Trophoblast cell (in vitro differentiated cells and primary cell): ENCODE measurements at regions not wholly inside any gene's neighbourhood (a gene's known extent, or its start where the extent isn't known, plus 50 kb on each side); places are given as distances from the start of the nearest gene placed in this dataset.

Experiments
- DNase-seq, 2 donors: peaks; one replicate each; pipeline ENCODE4 v3.0.0-alpha.2; 2016
- H2AFZ ChIP-seq: 2 replicates; pipeline ENCODE4 v1.6.1; 2013; ENCODE audit warnings: low read length, moderate library complexity, mild to moderate bottlenecking; ENCODE audit not compliant: insufficient read depth, poor library complexity
- H2AK5ac ChIP-seq: 2 replicates; pipeline ENCODE4 v1.6.1; 2013; ENCODE audit warnings: mild to moderate bottlenecking, low read length
- H2BK120ac ChIP-seq: 2 replicates; pipeline ENCODE4 v1.6.1; 2013; ENCODE audit warnings: low read length, mild to moderate bottlenecking, moderate library complexity; ENCODE audit not compliant: insufficient read depth, poor library complexity
- H2BK12ac ChIP-seq: 2 replicates; pipeline ENCODE4 v1.6.1; 2013; ENCODE audit warnings: mild to moderate bottlenecking, low read length, moderate library complexity
- H2BK5ac ChIP-seq: 2 replicates; pipeline ENCODE4 v1.6.1; 2013; ENCODE audit warnings: low read length, low read depth, moderate library complexity, mild to moderate bottlenecking; ENCODE audit not compliant: poor library complexity
- H3K14ac ChIP-seq: 2 replicates; pipeline ENCODE4 v1.6.1; 2013; ENCODE audit warnings: mild to moderate bottlenecking, low read length
- H3K18ac ChIP-seq: 2 replicates; pipeline ENCODE4 v1.6.1; 2013; ENCODE audit warnings: mild to moderate bottlenecking, low read length
- H3K23ac ChIP-seq: 2 replicates; pipeline ENCODE4 v1.6.1; 2013; ENCODE audit warnings: low read length
- H3K27ac ChIP-seq: 2 replicates; pipeline ENCODE4 v1.5.1; 2013; ENCODE audit warnings: low read depth, mild to moderate bottlenecking, inconsistent platforms, low read length, moderate library complexity
- H3K27me3 ChIP-seq: 2 replicates; pipeline ENCODE4 v1.6.1; 2013; ENCODE audit warnings: inconsistent platforms, mild to moderate bottlenecking, low read length, moderate library complexity; ENCODE audit not compliant: insufficient read depth
- H3K36me3 ChIP-seq, 2 experiments: 1 replicate in 1 of 2; 2 replicates in 1 of 2; pipeline ENCODE4 v1.6.1; 2013; ENCODE audit warnings: low read length in 2 of 2, mild to moderate bottlenecking in 2 of 2, moderate library complexity in 1 of 2; ENCODE audit not compliant: insufficient read depth in 2 of 2, control insufficient read depth in 1 of 2
- H3K4ac ChIP-seq: 2 replicates; pipeline ENCODE4 v1.6.1; 2013; ENCODE audit warnings: low read depth, mild to moderate bottlenecking, low read length, moderate library complexity
- H3K4me1 ChIP-seq, 2 experiments: 1 replicate in 1 of 2; 2 replicates in 1 of 2; pipeline ENCODE4 v1.6.1; 2013; ENCODE audit warnings: low read length in 2 of 2, mild to moderate bottlenecking in 2 of 2, moderate library complexity in 1 of 2; ENCODE audit not compliant: insufficient read depth in 2 of 2, control insufficient read depth in 1 of 2
- H3K4me2 ChIP-seq: 2 replicates; pipeline ENCODE4 v1.6.1; 2013; ENCODE audit warnings: inconsistent platforms, mild to moderate bottlenecking, low read length, moderate library complexity
- H3K4me3 ChIP-seq: 2 replicates; pipeline ENCODE4 v1.5.1; 2013; ENCODE audit warnings: mild to moderate bottlenecking, low read depth, low read length, inconsistent platforms
- H3K79me1 ChIP-seq: one replicate; pipeline ENCODE4 v1.6.1; 2013; ENCODE audit warnings: low read length
- H3K79me2 ChIP-seq: 2 replicates; pipeline ENCODE4 v1.6.1; 2013; ENCODE audit warnings: low read length, mild to moderate bottlenecking; ENCODE audit not compliant: control insufficient read depth, insufficient read depth, poor library complexity
- H3K9ac ChIP-seq: 2 replicates; pipeline ENCODE4 v1.6.1; 2013; ENCODE audit warnings: mild to moderate bottlenecking, low read length
- H3K9me3 ChIP-seq: 2 replicates; pipeline ENCODE4 v1.6.1; 2013; ENCODE audit warnings: low read depth, mild to moderate bottlenecking, control low read depth, inconsistent platforms, low read length; ENCODE audit not compliant: insufficient read depth
- H4K12ac ChIP-seq: 2 replicates; pipeline ENCODE4 v1.6.1; 2013; ENCODE audit warnings: low read depth, mild to moderate bottlenecking, low read length, moderate library complexity
- H4K8ac ChIP-seq: 2 replicates; pipeline ENCODE4 v1.6.1; 2013; ENCODE audit warnings: low read depth, mild to moderate bottlenecking, low read length, moderate library complexity
- H4K91ac ChIP-seq: one replicate; pipeline ENCODE4 v1.6.1; 2013; ENCODE audit warnings: low read depth, mild to moderate bottlenecking, low read length, moderate library complexity
- WGBS: extraction: QIAGEN DNeasy Blood & Tissue Kit; methylation state at CpG from one replicate; pipeline ENCODE4 v1.1.7; 2013; ENCODE audit warnings: missing lambda C conversion rate; ENCODE audit not compliant: insufficient read length, insufficient coverage; ENCODE audit errors: extremely low coverage; 5-methylcytosine and 5-hydroxymethylcytosine counted together

DNA sequence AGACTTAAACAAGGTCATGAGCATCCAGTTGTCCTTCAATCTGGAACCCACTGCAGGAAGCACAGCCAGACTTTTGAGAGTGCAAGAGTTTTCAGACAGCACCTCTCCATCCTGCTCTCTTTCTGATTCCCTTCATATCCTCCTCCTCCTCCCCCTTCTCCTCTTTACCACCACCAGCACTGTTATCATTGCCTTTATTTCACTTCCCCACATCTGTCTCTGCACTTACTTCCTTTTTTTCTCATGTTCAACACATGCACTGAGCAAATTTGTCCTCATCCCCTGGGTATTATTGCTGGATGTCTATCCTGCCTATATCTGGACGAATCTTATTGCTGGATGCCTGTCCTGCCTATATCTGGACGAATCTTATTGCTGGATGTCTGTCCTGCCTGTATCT lies 554.8 kb downstream of the DHX35 start:
- no peak overlapping the region for H4K91ac ChIP-seq
- H2AFZ ChIP-seq: no peak overlapping the region
- H3K4me3 ChIP-seq: no peak overlapping the region
- DNase-seq: no peak
- H3K9ac ChIP-seq: no peak overlapping the region
- H3K27ac ChIP-seq: no peak overlapping the region
- H2AK5ac ChIP-seq: no peak overlapping the region
- H3K79me2 ChIP-seq: no peaks in the 10 kb centered on the region
- no peaks in the 10 kb centered on the region for H3K79me1 ChIP-seq
- no peak overlapping the region for H2BK120ac ChIP-seq
- no CpG with 5 or more reads among the region's 2 CpGs for WGBS
- H2BK5ac ChIP-seq: no peak overlapping the region
- H3K4me1 ChIP-seq: no peaks in the 10 kb centered on the region
- H3K27me3 ChIP-seq: no peaks in the 10 kb centered on the region
- no peak overlapping the region for H3K14ac ChIP-seq
- no peak overlapping the region for H3K18ac ChIP-seq
- H2BK12ac ChIP-seq: no peak overlapping the region
- H3K4ac ChIP-seq: no peak overlapping the region
- no peaks in the 10 kb centered on the region for H3K36me3 ChIP-seq
- no peak overlapping the region for H4K8ac ChIP-seq
- no peak overlapping the region for H4K12ac ChIP-seq
- no peaks in the 10 kb centered on the region for H3K9me3 ChIP-seq
- H3K4me2 ChIP-seq: no peak overlapping the region
- no peak overlapping the region for H3K23ac ChIP-seq

DNA sequence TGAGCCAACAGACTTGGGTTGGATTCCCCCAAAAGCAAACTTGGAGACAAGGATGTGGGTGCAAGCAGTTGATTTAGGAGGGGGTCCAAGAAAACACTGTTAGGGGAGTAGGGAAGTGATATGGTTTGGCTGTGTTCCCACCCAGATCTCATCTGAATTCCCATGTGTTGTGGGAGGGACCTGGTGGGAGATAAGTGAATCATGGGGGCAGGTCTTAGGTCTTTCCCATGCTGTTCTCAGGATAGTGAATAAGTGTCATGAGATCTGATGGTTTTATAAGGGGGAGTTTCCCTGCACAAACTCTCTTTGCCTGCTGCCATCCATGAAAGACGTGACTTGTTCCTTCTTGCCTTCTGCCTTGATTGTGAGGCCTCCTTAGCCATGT lies 542.6 kb downstream of the DHX35 start:
- no CpG with 5 or more reads among the region's 1 CpG for WGBS
- no peak overlapping the region for H4K91ac ChIP-seq
- no peaks in the 10 kb centered on the region for H3K36me3 ChIP-seq
- H3K79me1 ChIP-seq: no peaks in the 10 kb centered on the region
- H2BK5ac ChIP-seq: no peak overlapping the region
- no peak overlapping the region for H3K18ac ChIP-seq
- no peak overlapping the region for H2BK120ac ChIP-seq
- no peaks in the 10 kb centered on the region for H3K27me3 ChIP-seq
- H2BK12ac ChIP-seq: no peak overlapping the region
- H3K4ac ChIP-seq: no peak overlapping the region
- no peak overlapping the region for H3K27ac ChIP-seq
- no peak overlapping the region for H4K8ac ChIP-seq
- H3K9me3 ChIP-seq: no peaks in the 10 kb centered on the region
- no peak overlapping the region for H3K4me2 ChIP-seq
- H3K4me3 ChIP-seq: no peak overlapping the region
- no peak overlapping the region for H3K14ac ChIP-seq
- no peak overlapping the region for H3K23ac ChIP-seq
- H3K9ac ChIP-seq: no peak overlapping the region
- H3K79me2 ChIP-seq: no peaks in the 10 kb centered on the region
- no peak overlapping the region for H2AK5ac ChIP-seq
- no peak overlapping the region for H2AFZ ChIP-seq
- H4K12ac ChIP-seq: no peak overlapping the region
- no peaks in the 10 kb centered on the region for H3K4me1 ChIP-seq
- DNase-seq: no peak

DNA sequence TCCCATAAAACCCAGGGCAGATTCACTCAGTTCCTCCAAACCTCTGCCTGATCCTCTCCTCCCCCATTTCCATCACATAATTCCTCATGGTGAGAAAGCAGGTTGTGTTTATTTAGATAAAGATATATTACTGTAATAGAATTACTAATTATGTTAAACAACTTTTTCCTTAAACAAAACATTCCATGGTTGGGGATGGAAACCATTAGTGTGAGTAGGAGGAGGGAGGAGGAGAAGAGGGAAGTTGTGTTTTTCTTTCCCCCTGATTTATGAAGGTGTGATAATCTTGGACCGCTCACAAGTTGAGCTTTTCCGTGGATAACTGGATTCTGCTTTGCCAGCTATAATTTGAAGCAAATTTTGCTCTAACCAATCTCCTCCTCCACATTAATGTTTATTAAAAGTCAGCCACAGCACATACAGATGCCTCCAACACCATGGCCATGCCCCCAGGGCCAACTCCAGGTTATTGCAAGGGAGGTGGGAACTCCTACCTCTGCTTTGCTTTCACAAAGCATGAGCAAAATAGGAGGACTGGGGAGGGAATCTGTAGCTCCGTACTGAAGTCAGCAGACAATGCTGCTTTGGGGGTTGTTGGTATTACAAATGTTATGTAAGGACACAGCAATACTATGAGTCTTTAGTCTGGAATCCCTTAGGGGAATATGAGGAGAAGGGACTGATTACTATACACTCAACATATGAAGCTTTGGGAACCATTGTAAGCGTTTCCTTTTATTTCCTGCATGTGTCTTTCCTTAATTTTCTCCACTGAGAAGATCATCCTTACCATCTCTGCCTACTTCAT lies 542.0 kb downstream of the DHX35 start:
- no peak overlapping the region for H2BK12ac ChIP-seq
- no peak overlapping the region for H2BK5ac ChIP-seq
- H4K12ac ChIP-seq: no peak overlapping the region
- H3K27ac ChIP-seq: no peak overlapping the region
- no peak for DNase-seq
- no peak overlapping the region for H3K4me2 ChIP-seq
- no peaks in the 10 kb centered on the region for H3K36me3 ChIP-seq
- no peaks in the 10 kb centered on the region for H3K79me2 ChIP-seq
- no peak overlapping the region for H3K4ac ChIP-seq
- no peaks in the 10 kb centered on the region for H3K27me3 ChIP-seq
- H4K8ac ChIP-seq: no peak overlapping the region
- WGBS: no CpG with 5 or more reads among the region's 4 CpGs
- H3K4me1 ChIP-seq: no peaks in the 10 kb centered on the region
- H3K9ac ChIP-seq: no peak overlapping the region
- H2AFZ ChIP-seq: no peak overlapping the region
- no peak overlapping the region for H3K14ac ChIP-seq
- no peaks in the 10 kb centered on the region for H3K9me3 ChIP-seq
- no peak overlapping the region for H3K18ac ChIP-seq
- H2AK5ac ChIP-seq: no peak overlapping the region
- no peaks in the 10 kb centered on the region for H3K79me1 ChIP-seq
- H3K4me3 ChIP-seq: no peak overlapping the region
- no peak overlapping the region for H2BK120ac ChIP-seq
- H3K23ac ChIP-seq: no peak overlapping the region
- no peak overlapping the region for H4K91ac ChIP-seq

DNA sequence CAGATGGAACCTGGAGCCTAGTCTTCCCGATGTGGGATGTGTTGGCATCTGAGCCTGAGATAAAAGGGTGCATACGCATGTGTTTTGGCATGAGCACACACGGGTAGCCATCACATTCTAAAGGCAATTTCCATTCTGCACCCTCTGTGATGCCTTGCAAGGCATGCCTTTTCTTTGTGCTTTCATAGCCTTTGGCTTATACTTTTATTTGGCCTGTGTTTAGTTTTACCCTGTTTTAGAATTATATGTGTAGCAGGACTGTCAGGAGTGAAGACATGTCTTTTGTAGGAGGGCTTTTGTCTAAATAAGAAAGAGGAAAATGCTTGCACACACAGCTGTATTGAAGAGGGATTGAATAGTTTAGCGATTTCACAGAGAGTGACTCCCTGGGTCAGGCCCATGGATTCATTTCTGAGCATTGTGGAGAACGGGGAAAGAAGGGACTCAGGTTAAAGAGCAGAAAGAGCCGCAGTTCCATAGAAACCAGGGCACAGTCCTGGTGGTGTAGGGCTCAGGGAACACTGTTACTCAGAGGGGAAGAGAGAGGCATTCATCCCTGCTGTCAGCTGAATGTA lies 530.2 kb downstream of the DHX35 start:
- Histone ChIP-seq H4K8ac (no peak overlapping the region), H3K4me3 (no peak overlapping the region), H3K4ac (no peak overlapping the region), H2BK12ac (no peak overlapping the region), H3K4me1 (no peaks in the 10 kb centered on the region), H3K27me3 (no peaks in the 10 kb centered on the region), H3K36me3 (no peaks in the 10 kb centered on the region), H3K4me2 (no peak overlapping the region), H3K23ac (no peak overlapping the region), H2BK120ac (no peak overlapping the region), H3K18ac (no peak overlapping the region), H4K12ac (no peak overlapping the region), H3K79me1 (peaks cover 3% of the 10 kb centered on the region), H2BK5ac (no peak overlapping the region), H3K79me2 (no peaks in the 10 kb centered on the region), H2AFZ (no peak overlapping the region), H3K9ac (no peak overlapping the region), H2AK5ac (no peak overlapping the region), H3K14ac (no peak overlapping the region), H3K27ac (no peak overlapping the region), H3K9me3 (no peaks in the 10 kb centered on the region), H4K91ac (no peak overlapping the region)
- DNase-seq: no peak
- no CpG with 5 or more reads among the region's 6 CpGs for WGBS
